ENCODE measurements at regions not wholly inside any gene's neighbourhood (a gene's known extent, or its start where the extent isn't known, plus 50 kb on each side); places are given as distances from the start of the nearest gene placed in this dataset.

DNA sequence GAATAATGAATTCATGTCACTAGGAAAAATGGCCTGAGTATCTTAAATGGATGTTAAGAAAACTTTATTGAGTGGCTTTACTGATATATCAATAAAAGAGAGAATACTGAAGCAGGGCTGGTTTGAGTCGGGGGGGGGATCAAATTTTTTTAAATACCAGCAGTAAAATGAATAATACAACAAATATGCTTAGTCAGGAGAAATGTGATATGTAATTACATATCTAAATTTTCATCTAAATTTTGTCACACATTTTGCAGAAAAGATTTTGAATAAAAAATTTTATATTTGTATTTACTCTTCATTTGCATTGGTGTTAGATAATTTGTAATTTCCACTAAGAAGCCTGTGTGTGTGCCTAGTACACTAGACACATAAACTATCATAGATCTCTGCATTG lies 2300.2 kb downstream of the MRPL39 start:
- Histone ChIP-seq H3K14ac (ENCODE audit: insufficient read length) (no peak overlapping the region), H4K8ac (ENCODE audit: extremely low read depth, insufficient read depth, low read length) (no peak overlapping the region), H3K23me2 (ENCODE audit: low read depth, low read length) (no peaks in the 10 kb centered on the region), H3K9me3 (ENCODE audit: insufficient read depth in 2 of 2, low read depth in 1 of 2, low read length in 1 of 2) (no peaks in the 10 kb centered on the region), H3K56ac (replicated peaks; ENCODE audit: insufficient read length, low read depth, low read length) (no peak overlapping the region), H3K27ac (ENCODE audit: low read depth, low read length) (no peak overlapping the region), H2BK15ac (ENCODE audit: low read length) (no peak overlapping the region), H2BK12ac (ENCODE audit: low read depth, low read length) (no peak overlapping the region), H3K18ac (ENCODE audit: extremely low read depth, low read length) (no peak overlapping the region), H3K4ac (replicated peaks; ENCODE audit: insufficient read length, low read depth, low read length) (no peak overlapping the region), H3K36me3 (ENCODE audit: control insufficient read depth in 2 of 4, insufficient read depth in 4 of 4, low read length in 3 of 4) (no peaks in the 10 kb centered on the region), H2BK120ac (replicated peaks; ENCODE audit: low read depth, low read length) (no peak overlapping the region), H4K20me1 (replicated peaks in 1 of 2; ENCODE audit: control insufficient read depth in 1 of 2, insufficient read depth in 2 of 2, low read length in 2 of 2) (no peaks in the 10 kb centered on the region), H3K4me1 (replicated peaks in 1 of 4; ENCODE audit: control insufficient read depth in 3 of 4, insufficient read depth in 4 of 4, low read length in 3 of 4) (no peaks in the 10 kb centered on the region), H4K5ac (ENCODE audit: insufficient read length, low read depth, low read length) (no peak overlapping the region), H3K79me1 (ENCODE audit: low read depth, low read length) (no peaks in the 10 kb centered on the region), H2AK5ac (ENCODE audit: low read depth, low read length) (no peak overlapping the region), H2AFZ (ENCODE audit: low read length) (no peak overlapping the region), H3K9ac (replicated peaks in 1 of 4; ENCODE audit: extremely low read depth in 1 of 4, low read depth in 3 of 4, low read length in 3 of 4) (no peak overlapping the region), H3K4me2 (ENCODE audit: insufficient read depth in 1 of 2, low read depth in 2 of 2, low read length in 2 of 2) (no peak overlapping the region), H3K27me3 (replicated peaks in 1 of 4; ENCODE audit: control insufficient read depth in 3 of 4, extremely low read depth in 1 of 4, insufficient read depth in 3 of 4, low read length in 3 of 4) (no peaks in the 10 kb centered on the region), H2BK20ac (ENCODE audit: low read length) (no peak overlapping the region), H2BK5ac (ENCODE audit: low read depth, low read length) (no peak overlapping the region), H3K79me2 (ENCODE audit: control insufficient read depth in 1 of 2, insufficient read depth in 2 of 2, low read length in 2 of 2) (no peaks in the 10 kb centered on the region), H4K91ac (replicated peaks; ENCODE audit: insufficient read length, low read length) (no peak overlapping the region), H3K4me3 (ENCODE audit: extremely low read depth in 1 of 4, insufficient read depth in 2 of 4, low read depth in 3 of 4, low read length in 4 of 4) (no peak overlapping the region), H3K23ac (ENCODE audit: insufficient read length) (no peak overlapping the region)
- 0% methylated on average over 1 of the region's 1 CpG; no CpG with 5 or more reads in 1 of the 2 experiments for WGBS, 2 experiments (ENCODE audit: extremely low coverage in 1 of 2, insufficient coverage in 1 of 2, insufficient read length in 1 of 2, insufficient replicate concordance in 2 of 2, low coverage in 1 of 2, low lambda C conversion rate in 2 of 2, missing lambda C conversion rate in 1 of 2)
- DNase-seq (ENCODE audit: low read depth in 1 of 2, low spot score in 2 of 2) (no peak), FAIRE-seq (no peak)
- no peak for TF ChIP-seq YY1 (IDR thresholded peaks at IDR 0.05; ENCODE audit: low read depth, low read length)
- TF ChIP-seq RXRA (IDR thresholded peaks at IDR 0.05; ENCODE audit: insufficient read depth, low read depth, low read length) = no peak
- TF ChIP-seq, protein P1, sequence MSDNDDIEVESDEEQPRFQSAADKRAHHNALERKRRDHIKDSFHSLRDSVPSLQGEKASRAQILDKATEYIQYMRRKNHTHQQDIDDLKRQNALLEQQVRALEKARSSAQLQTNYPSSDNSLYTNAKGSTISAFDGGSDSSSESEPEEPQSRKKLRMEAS (IDR thresholded peaks at IDR 0.05) = no peak
- no peak for TF ChIP-seq SIN3A (conservative IDR thresholded peaks at IDR 0.05 in 1 of 2, IDR thresholded peaks at IDR 0.05 in 1 of 2; ENCODE audit: low read depth in 1 of 2, low read length in 2 of 2)
- no peak for TF ChIP-seq SIRT6 (IDR thresholded peaks at IDR 0.05; ENCODE audit: low read length)
- TF ChIP-seq TCF12 (IDR thresholded peaks at IDR 0.05; ENCODE audit: low read depth, low read length) = no peak
- no peak for TF ChIP-seq POLR2AphosphoS5 (IDR thresholded peaks at IDR 0.05; ENCODE audit: low read depth, low read length)
- TF ChIP-seq BRCA1 (IDR thresholded peaks at IDR 0.05; ENCODE audit: low read depth, low read length) = no peak
- TF ChIP-seq BACH1 (IDR thresholded peaks at IDR 0.05; ENCODE audit: low read length) = no peak
- TF ChIP-seq FOSL1 (IDR thresholded peaks at IDR 0.05; ENCODE audit: insufficient read depth, low read depth, low read length) = no peak
- TF ChIP-seq HDAC2 (IDR thresholded peaks at IDR 0.05; ENCODE audit: borderline replicate concordance in 1 of 2, low read depth in 2 of 2, low read length in 2 of 2) = no peak
- TF ChIP-seq, protein P2, sequence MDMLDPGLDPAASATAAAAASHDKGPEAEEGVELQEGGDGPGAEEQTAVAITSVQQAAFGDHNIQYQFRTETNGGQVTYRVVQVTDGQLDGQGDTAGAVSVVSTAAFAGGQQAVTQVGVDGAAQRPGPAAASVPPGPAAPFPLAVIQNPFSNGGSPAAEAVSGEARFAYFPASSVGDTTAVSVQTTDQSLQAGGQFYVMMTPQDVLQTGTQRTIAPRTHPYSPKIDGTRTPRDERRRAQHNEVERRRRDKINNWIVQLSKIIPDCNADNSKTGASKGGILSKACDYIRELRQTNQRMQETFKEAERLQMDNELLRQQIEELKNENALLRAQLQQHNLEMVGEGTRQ (IDR thresholded peaks at IDR 0.05; ENCODE audit: low read length) = no peak
- ChIA-PET CTCF (ENCODE audit: partially characterized antibody) (no interaction called here), POLR2A (ENCODE audit: partially characterized antibody) (no interaction called here)
